SK-N-SH (cell line): ENCODE measurements at regions not wholly inside any gene's neighbourhood (a gene's known extent, or its start where the extent isn't known, plus 50 kb on each side); places are given as distances from the start of the nearest gene placed in this dataset.

Experiments used
- CTCF ChIA-PET: fragments of 300-600, 350-600 bp; formaldehyde crosslinking; extraction: SDS; loops from one replicate; lab custom pipeline; 2021; lab: Yijun Ruan, JAX
- POLR2A ChIA-PET: fragments of 350-600 bp; sonication (Branson Sonifier 250); formaldehyde crosslinking; extraction: SDS; loops from one replicate; lab custom pipeline; 2020; ENCODE audit warnings: antibody characterized with exemption, inconsistent platforms; lab: Yijun Ruan, JAX
- DNase-seq: peaks from one replicate; pipeline ENCODE4 v3.0.0; 2012
- H2AFZ ChIP-seq: fragments of 200-600 bp; sonication (generic); 2 replicates; pipeline ENCODE4 v1.8.1; 2016; ENCODE audit warnings: antibody characterized with exemption, mild to moderate bottlenecking, low read depth
- H3F3A ChIP-seq: fragments of 200-600 bp; sonication (generic); replicated peaks from 2 replicates; pipeline ENCODE3; 2016; ENCODE audit warnings: antibody characterized with exemption, mild to moderate bottlenecking; ENCODE audit not compliant: insufficient read depth
- H3K27ac ChIP-seq, 2 experiments: fragments of 200-500 bp in 1 of 2; fragments of 200-600 bp in 1 of 2; sonication (Bioruptor generic) in 1 of 2; sonication (generic), shearing (Covaris generic) in 1 of 2; 2 replicates each; pipeline versions ENCODE4 v1.5.1 to v1.6.1; 2014 to 2016; ENCODE audit warnings: low read depth in 2 of 2, inconsistent platforms in 1 of 2, low read length in 1 of 2, mild to moderate bottlenecking in 1 of 2, mixed read lengths in 1 of 2
- H3K27me3 ChIP-seq: fragments of 200-600 bp; sonication (generic), shearing (Covaris generic); 2 replicates; pipeline ENCODE4 v1.6.1; 2016; ENCODE audit warnings: mixed run types; ENCODE audit not compliant: insufficient read depth
- H3K36me3 ChIP-seq, 2 experiments: fragments of 200-500 bp in 1 of 2; fragments of 200-600 bp in 1 of 2; sonication (Bioruptor generic) in 1 of 2; sonication (generic) in 1 of 2; replicated peaks in 1 of 2; 2 replicates each; pipeline versions ENCODE3 to v1.5.1; 2014 to 2016; ENCODE audit warnings: low read length in 1 of 2, mild to moderate bottlenecking in 1 of 2; ENCODE audit not compliant: insufficient read depth in 2 of 2, control insufficient read depth in 1 of 2
- H3K4me1 ChIP-seq, 2 experiments: fragments of 200-500 bp in 1 of 2; fragments of 200-600 bp in 1 of 2; sonication (Bioruptor generic) in 1 of 2; sonication (generic), shearing (Covaris generic) in 1 of 2; 2 replicates each; pipeline versions ENCODE4 v1.5.1 to v1.6.1; 2014 to 2016; ENCODE audit warnings: low read depth in 1 of 2, low read length in 1 of 2, mixed run types in 1 of 2; ENCODE audit not compliant: insufficient read depth in 2 of 2, control insufficient read depth in 1 of 2
- H3K4me2 ChIP-seq: fragments of 200-600 bp; sonication (generic), shearing (Covaris generic); 2 replicates; pipeline ENCODE4 v1.6.1; 2017; ENCODE audit warnings: mixed run types
- H3K4me3 ChIP-seq, 2 experiments: fragments of 200-500 bp in 1 of 2; fragments of 200-600 bp in 1 of 2; sonication (Bioruptor generic) in 1 of 2; sonication (generic), shearing (Covaris generic) in 1 of 2; 2 replicates each; pipeline versions ENCODE4 v1.5.1 to v1.8.1; 2014 to 2016; ENCODE audit warnings: low read depth in 2 of 2, inconsistent platforms in 1 of 2, low read length in 1 of 2, mild to moderate bottlenecking in 1 of 2, mixed read lengths in 1 of 2, moderate library complexity in 1 of 2
- H3K79me2 ChIP-seq: fragments of 200-600 bp; sonication (generic); 2 replicates; pipeline ENCODE4 v1.8.1; 2017; ENCODE audit warnings: mild to moderate bottlenecking; ENCODE audit not compliant: insufficient read depth
- H3K9ac ChIP-seq: fragments of 200-600 bp; sonication (generic); 2 replicates; pipeline ENCODE4 v1.6.1; 2017; ENCODE audit warnings: mixed run types
- H3K9me2 ChIP-seq: fragments of 200-600 bp; sonication (generic); 2 replicates; pipeline ENCODE4 v1.6.1; 2017; ENCODE audit warnings: mixed run types
- H3K9me3 ChIP-seq: fragments of 200-600 bp; sonication (generic); 2 replicates; pipeline ENCODE4 v1.6.1; 2017; ENCODE audit warnings: mixed run types, mild to moderate bottlenecking, moderate library complexity
- H4K20me1 ChIP-seq: fragments of 200-600 bp; sonication (generic); 2 replicates; pipeline ENCODE4 v1.6.1; 2017; ENCODE audit warnings: mild to moderate bottlenecking, mixed run types; ENCODE audit not compliant: insufficient read depth
- CTCF ChIP-seq: fragments of 200-600 bp; sonication (generic); IDR thresholded peaks from 2 replicates; pipeline ENCODE4 v1.6.1; 2017; ENCODE audit warnings: antibody characterized with exemption, mild to moderate bottlenecking, moderate library complexity
- ELF1 ChIP-seq: IDR thresholded peaks from 2 replicates; pipeline ENCODE4 v1.4.0; 2012
- EZH2phosphoT487 ChIP-seq: fragments of 200-600 bp; sonication (generic); IDR thresholded peaks from 2 replicates; pipeline ENCODE4 v1.6.1; 2017; ENCODE audit warnings: low read depth, mixed run types, mild to moderate bottlenecking, antibody characterized with exemption, moderate library complexity, borderline replicate concordance
- FOSL2 ChIP-seq: IDR thresholded peaks from 2 replicates; pipeline ENCODE4 v1.4.0; 2012; ENCODE audit warnings: low read depth, mild to moderate bottlenecking, moderate library complexity, borderline replicate concordance
- IRF3 ChIP-seq: fragments of 150-350 bp; IDR thresholded peaks from 2 replicates; pipeline ENCODE4 v1.6.1; 2016; ENCODE audit warnings: mild to moderate bottlenecking, low read depth, low read length
- JUND ChIP-seq: IDR thresholded peaks from 2 replicates; pipeline ENCODE4 v1.4.0; 2012
- MAX ChIP-seq: IDR thresholded peaks from 2 replicates; pipeline ENCODE4 v1.4.0; 2012; ENCODE audit warnings: low read depth
- PBX3 ChIP-seq: IDR thresholded peaks from 2 replicates; pipeline ENCODE4; 2012
- RCOR1 ChIP-seq: fragments of 150-350 bp; IDR thresholded peaks from 2 replicates; pipeline ENCODE4 v1.6.1; 2017; ENCODE audit warnings: antibody characterized with exemption, low read length
- SIN3A ChIP-seq: IDR thresholded peaks from 2 replicates; pipeline ENCODE4 v1.6.1; 2012; ENCODE audit warnings: low read depth, mild to moderate bottlenecking, low read length, moderate library complexity, borderline replicate concordance
- USF1 ChIP-seq: IDR thresholded peaks from 2 replicates; pipeline ENCODE4 v1.4.0; 2012; ENCODE audit warnings: low read depth, borderline replicate concordance
- USF2 ChIP-seq: fragments of 150-350 bp; IDR thresholded peaks from 2 replicates; pipeline ENCODE4 v1.6.1; 2017; ENCODE audit warnings: antibody characterized with exemption, low read length, low read depth, borderline replicate concordance
- ZBTB33 ChIP-seq: IDR thresholded peaks from 2 replicates; pipeline ENCODE4 v1.4.0; 2012; ENCODE audit warnings: low read depth, borderline replicate concordance
- WGBS: methylation state at CpG from one replicate; pipeline ENCODE4 v1.1.6; 2017; ENCODE audit warnings: low lambda C conversion rate; 5-methylcytosine and 5-hydroxymethylcytosine counted together

GRCh38 chr6:101294051-101294638, 99.4 kb upstream of the GRIK2 start:
- CTCF ChIA-PET, result no interaction called here

GRCh38 chr6:101294676-101295075, 98.8 kb upstream of the GRIK2 start:
- Histone ChIP-seq H3K9me3 (no peaks in the 10 kb centered on the region), H3K4me2 (no peak overlapping the region), H3K9me2 (no peaks in the 10 kb centered on the region), H3F3A (no peaks in the 10 kb centered on the region), H2AFZ (no peak overlapping the region), H3K79me2 (no peaks in the 10 kb centered on the region), H3K36me3 (no peaks in the 10 kb centered on the region), H3K27ac (no peak overlapping the region), H3K27me3 (no peaks in the 10 kb centered on the region), H3K9ac (no peak overlapping the region), H3K4me3 (no peak overlapping the region), H3K4me1 (peaks cover 0 to 2% of the 10 kb centered on the region in 2 experiments; a peak in 1 of 4 replicates), H4K20me1 (no peaks in the 10 kb centered on the region)
- CTCF ChIA-PET, result no interaction called here
- POLR2A ChIA-PET, result no interaction called here
- DNase-seq, result no peak
- TF ChIP-seq ELF1 (no peak), MAX (no peak), USF1 (no peak), IRF3 (no peak), CTCF (no peak), FOSL2 (no peak), EZH2phosphoT487 (no peak), RCOR1 (no peak), ZBTB33 (no peak), SIN3A (no peak), PBX3 (no peak)

More at GRCh38 chr6:101294051-101294638, 99.4 kb upstream of the GRIK2 start:
- WGBS, result 25% methylated on average over 5 of the region's 5 CpGs
- Histone ChIP-seq H3K9me2 (no peaks in the 10 kb centered on the region), H3K36me3 (no peaks in the 10 kb centered on the region), H3K27me3 (no peaks in the 10 kb centered on the region), H3K4me1 (peaks cover 0 to 2% of the 10 kb centered on the region in 2 experiments; a peak in 1 of 4 replicates), H3K9me3 (no peaks in the 10 kb centered on the region), H3K4me3 (no peak overlapping the region), H2AFZ (no peak overlapping the region), H3K27ac (no peak overlapping the region), H3F3A (no peaks in the 10 kb centered on the region), H3K79me2 (no peaks in the 10 kb centered on the region), H4K20me1 (no peaks in the 10 kb centered on the region), H3K4me2 (no peak overlapping the region), H3K9ac (no peak overlapping the region)
- POLR2A ChIA-PET, result no interaction called here
- TF ChIP-seq USF2 (no peak), FOSL2 (no peak), JUND (no peak), IRF3 (no peak)
- DNase-seq, result no peak
